ENCODE measurements at regions not wholly inside any gene's neighbourhood (a gene's known extent, or its start where the extent isn't known, plus 50 kb on each side); places are given as distances from the start of the nearest gene placed in this dataset.

DNA sequence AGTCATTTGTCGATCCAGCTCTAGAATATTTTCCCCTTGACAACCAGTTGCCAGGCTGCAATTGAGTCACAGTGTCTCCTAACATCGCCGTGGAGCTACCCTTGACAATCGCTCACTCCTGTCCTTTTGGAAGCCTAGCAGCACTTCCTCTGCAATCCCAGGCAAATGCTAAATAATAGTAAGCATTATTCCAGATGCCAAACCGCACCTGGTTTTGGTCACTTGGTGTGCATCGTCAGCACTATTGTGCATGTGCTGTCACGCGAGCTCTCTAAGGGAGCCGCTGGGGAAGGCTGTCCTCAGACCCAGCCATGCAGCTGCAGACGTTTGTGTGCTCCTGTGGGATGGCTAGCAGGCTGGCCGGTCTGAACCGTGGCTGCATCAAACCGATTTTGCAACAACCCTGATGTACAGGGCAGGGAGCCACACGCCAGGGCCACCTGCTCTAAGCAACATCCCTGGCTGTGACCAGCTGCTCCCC, 549.5 kb upstream of the ID2 start:
- Histone ChIP-seq H4K20me1 (ENCODE audit: insufficient read depth, low read length, poor library complexity, severe bottlenecking) (no peaks in the 10 kb centered on the region), H3F3A (ENCODE audit: low read depth) (no peaks in the 10 kb centered on the region), H3K4me2 (ENCODE audit: low read depth, low read length, poor library complexity, severe bottlenecking) (no peak overlapping the region), H3K9me3 (ENCODE audit: insufficient read depth, low read depth, low read length) (no peaks in the 10 kb centered on the region), H3K27me3 (ENCODE audit: insufficient read depth, low read length, poor library complexity, severe bottlenecking) (no peaks in the 10 kb centered on the region), H3K9me2 (replicated peaks; ENCODE audit: low read depth, low read length) (no peaks in the 10 kb centered on the region), H3K4me1 (ENCODE audit: insufficient read depth, low read length, poor library complexity, severe bottlenecking) (peaks cover 25% of the 10 kb centered on the region), H2AFZ (ENCODE audit: low read length) (no peak overlapping the region), H3K79me2 (ENCODE audit: insufficient read depth, low read length) (no peaks in the 10 kb centered on the region), H3K36me3 (ENCODE audit: insufficient read depth, low read length) (no peaks in the 10 kb centered on the region), H3K4me3 (ENCODE audit: low read length, poor library complexity, severe bottlenecking) (no peak overlapping the region), H3K9ac (ENCODE audit: low read depth, low read length, poor library complexity, severe bottlenecking) (no peak overlapping the region)
- TF ChIP-seq EZH2phosphoT487 (IDR thresholded peaks at IDR 0.05; ENCODE audit: borderline replicate concordance) = no peak
- TF ChIP-seq, protein P1, sequence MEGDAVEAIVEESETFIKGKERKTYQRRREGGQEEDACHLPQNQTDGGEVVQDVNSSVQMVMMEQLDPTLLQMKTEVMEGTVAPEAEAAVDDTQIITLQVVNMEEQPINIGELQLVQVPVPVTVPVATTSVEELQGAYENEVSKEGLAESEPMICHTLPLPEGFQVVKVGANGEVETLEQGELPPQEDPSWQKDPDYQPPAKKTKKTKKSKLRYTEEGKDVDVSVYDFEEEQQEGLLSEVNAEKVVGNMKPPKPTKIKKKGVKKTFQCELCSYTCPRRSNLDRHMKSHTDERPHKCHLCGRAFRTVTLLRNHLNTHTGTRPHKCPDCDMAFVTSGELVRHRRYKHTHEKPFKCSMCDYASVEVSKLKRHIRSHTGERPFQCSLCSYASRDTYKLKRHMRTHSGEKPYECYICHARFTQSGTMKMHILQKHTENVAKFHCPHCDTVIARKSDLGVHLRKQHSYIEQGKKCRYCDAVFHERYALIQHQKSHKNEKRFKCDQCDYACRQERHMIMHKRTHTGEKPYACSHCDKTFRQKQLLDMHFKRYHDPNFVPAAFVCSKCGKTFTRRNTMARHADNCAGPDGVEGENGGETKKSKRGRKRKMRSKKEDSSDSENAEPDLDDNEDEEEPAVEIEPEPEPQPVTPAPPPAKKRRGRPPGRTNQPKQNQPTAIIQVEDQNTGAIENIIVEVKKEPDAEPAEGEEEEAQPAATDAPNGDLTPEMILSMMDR (conservative IDR thresholded peaks at IDR 0.05; ENCODE audit: low read length) = no peak

DNA sequence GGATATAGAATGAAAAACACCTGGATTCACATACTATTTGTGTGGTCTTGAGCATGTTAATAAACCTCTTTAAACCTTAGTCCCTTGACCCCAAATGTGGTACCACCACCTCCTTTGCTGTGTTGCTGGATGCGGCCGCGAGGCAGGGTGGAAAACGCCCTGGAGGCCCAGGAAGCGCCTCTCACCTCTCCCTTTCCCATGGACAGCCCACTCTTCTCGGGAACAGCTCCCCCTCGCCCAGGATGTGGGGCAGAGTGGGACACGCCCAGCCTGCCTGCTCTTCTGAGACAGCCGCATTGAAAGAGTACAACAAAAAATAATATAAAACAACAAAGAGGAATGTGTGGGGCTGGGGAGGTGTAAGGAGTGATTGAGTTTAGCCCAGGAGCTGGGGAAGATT, 549.0 kb upstream of the ID2 start:
- no peaks in the 10 kb centered on the region for H3K9me3 ChIP-seq (ENCODE audit: insufficient read depth, low read depth, low read length)
- no peaks in the 10 kb centered on the region for H3F3A ChIP-seq (ENCODE audit: low read depth)
- H3K27me3 ChIP-seq (ENCODE audit: insufficient read depth, low read length, poor library complexity, severe bottlenecking) = no peaks in the 10 kb centered on the region
- H3K9me2 ChIP-seq (replicated peaks; ENCODE audit: low read depth, low read length) = no peaks in the 10 kb centered on the region
- no peaks in the 10 kb centered on the region for H3K36me3 ChIP-seq (ENCODE audit: insufficient read depth, low read length)
- H3K4me3 ChIP-seq (ENCODE audit: low read length, poor library complexity, severe bottlenecking) = no peak overlapping the region
- H3K4me1 ChIP-seq (ENCODE audit: insufficient read depth, low read length, poor library complexity, severe bottlenecking) = peaks cover 27% of the 10 kb centered on the region
- H2AFZ ChIP-seq (ENCODE audit: low read length) = no peak overlapping the region
- H3K79me2 ChIP-seq (ENCODE audit: insufficient read depth, low read length) = no peaks in the 10 kb centered on the region
- no peak for TF ChIP-seq EZH2phosphoT487 (IDR thresholded peaks at IDR 0.05; ENCODE audit: borderline replicate concordance)
- TF ChIP-seq, protein P1 (conservative IDR thresholded peaks at IDR 0.05; ENCODE audit: low read length) = no peak
- no peak overlapping the region for H3K9ac ChIP-seq (ENCODE audit: low read depth, low read length, poor library complexity, severe bottlenecking)
- no peaks in the 10 kb centered on the region for H4K20me1 ChIP-seq (ENCODE audit: insufficient read depth, low read length, poor library complexity, severe bottlenecking)
- no peak overlapping the region for H3K4me2 ChIP-seq (ENCODE audit: low read depth, low read length, poor library complexity, severe bottlenecking)

DNA sequence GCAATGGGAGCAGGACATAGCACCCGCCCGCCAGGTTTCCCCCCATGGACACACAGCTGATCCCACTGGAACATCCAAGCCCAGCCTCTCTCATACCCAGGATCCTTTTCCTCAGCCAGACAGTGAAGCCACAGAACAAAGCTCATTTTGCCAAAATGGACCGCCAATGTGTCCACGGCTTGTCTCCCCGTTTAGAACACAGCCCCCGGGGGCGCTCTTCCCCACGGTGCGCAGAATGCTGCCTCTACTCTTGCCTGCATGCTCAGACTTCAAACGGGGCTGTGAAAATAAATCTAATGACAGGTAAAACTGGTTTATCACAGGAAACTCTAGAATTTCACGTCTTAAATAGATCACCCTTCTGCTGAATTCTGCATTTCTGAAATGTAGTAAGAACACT, 548.5 kb upstream of the ID2 start:
- Histone ChIP-seq H3K4me3 (ENCODE audit: low read length, poor library complexity, severe bottlenecking) (no peak overlapping the region), H3K9me3 (ENCODE audit: insufficient read depth, low read depth, low read length) (no peaks in the 10 kb centered on the region), H3K9ac (ENCODE audit: low read depth, low read length, poor library complexity, severe bottlenecking) (no peak overlapping the region), H4K20me1 (ENCODE audit: insufficient read depth, low read length, poor library complexity, severe bottlenecking) (no peaks in the 10 kb centered on the region), H3K9me2 (replicated peaks; ENCODE audit: low read depth, low read length) (no peaks in the 10 kb centered on the region), H3K27me3 (ENCODE audit: insufficient read depth, low read length, poor library complexity, severe bottlenecking) (no peaks in the 10 kb centered on the region), H3F3A (ENCODE audit: low read depth) (no peaks in the 10 kb centered on the region), H3K79me2 (ENCODE audit: insufficient read depth, low read length) (no peaks in the 10 kb centered on the region), H3K4me2 (ENCODE audit: low read depth, low read length, poor library complexity, severe bottlenecking) (no peak overlapping the region), H3K36me3 (ENCODE audit: insufficient read depth, low read length) (no peaks in the 10 kb centered on the region), H3K4me1 (ENCODE audit: insufficient read depth, low read length, poor library complexity, severe bottlenecking) (peaks cover 27% of the 10 kb centered on the region), H2AFZ (ENCODE audit: low read length) (no peak overlapping the region)
- no peak for TF ChIP-seq EZH2phosphoT487 (IDR thresholded peaks at IDR 0.05; ENCODE audit: borderline replicate concordance)
- TF ChIP-seq, protein P1 (conservative IDR thresholded peaks at IDR 0.05; ENCODE audit: low read length) = peak; percentile 35

Measured in Loucy (cell line).